K562 (cell line): ENCODE measurements at regions not wholly inside any gene's neighbourhood (a gene's known extent, or its start where the extent isn't known, plus 50 kb on each side); places are given as distances from the start of the nearest gene placed in this dataset.

ENCODE experiments used
- ARID2 ChIP-seq: fragments of 450-650 bp; IDR thresholded peaks from 2 replicates; pipeline ENCODE4 v1.6.1; 2017; ENCODE audit warnings: antibody characterized with exemption, mild to moderate bottlenecking
- CEBPZ ChIP-seq: fragments of 150-350 bp; IDR thresholded peaks from 2 replicates; pipeline ENCODE4 v1.6.1; 2014; ENCODE audit warnings: low read depth, mild to moderate bottlenecking, low read length, borderline replicate concordance
- CHD7 ChIP-seq: fragments of 200-600 bp; sonication (generic); IDR thresholded peaks from one replicate; pipeline ENCODE4 v1.6.1; 2012; ENCODE audit warnings: mild to moderate bottlenecking, low read depth, low read length, inconsistent platforms
- HBP1 ChIP-seq: fragments of 450-650 bp; formaldehyde crosslinking; IDR thresholded peaks from 2 replicates; pipeline ENCODE4 v1.4.0; 2022; ENCODE audit warnings: missing genetic modification characterization
- IRF2 ChIP-seq: sonication (generic); formaldehyde crosslinking; IDR thresholded peaks from 2 replicates; pipeline ENCODE4 v1.8.1; 2022; ENCODE audit warnings: mild to moderate bottlenecking, missing genetic modification reagents
- MBD1 ChIP-seq: fragments of 250-450 bp; sonication (Bioruptor Pico); IDR thresholded peaks from 2 replicates; pipeline ENCODE4 v1.8.0; 2022; ENCODE audit warnings: inconsistent platforms
- MCM5 ChIP-seq: fragments of 450-650 bp; IDR thresholded peaks from 2 replicates; pipeline ENCODE4 v1.6.1; 2016; ENCODE audit warnings: low read depth
- NR1H2 ChIP-seq: sonication (generic); formaldehyde crosslinking; IDR thresholded peaks from 2 replicates; pipeline ENCODE4 v1.4.0; 2020; ENCODE audit warnings: mild to moderate bottlenecking, missing genetic modification reagents
- PHB ChIP-seq: fragments of 250-450 bp; sonication (Bioruptor Pico); IDR thresholded peaks from 2 replicates; pipeline ENCODE4 v1.5.0; 2021

- TF ChIP-seq CHD7 (no peak), CEBPZ (no peak), MCM5 (no peak), ARID2 (no peak), IRF2 (CRISPR knock-in tag) (no peak), NR1H2 (CRISPR knock-in tag) (no peak), PHB (CRISPR knock-in tag) (no peak), MBD1 (CRISPR knock-in tag) (no peak), HBP1 (CRISPR knock-in tag) (no peak)
These were observed 508.1 kb downstream of the ADCYAP1 start (continued) for GRCh38 chr18:1412655-1413322.
